Erythroblast (primary cell): ENCODE measurements at regions not wholly inside any gene's neighbourhood (a gene's known extent, or its start where the extent isn't known, plus 50 kb on each side); places are given as distances from the start of the nearest gene placed in this dataset.

Experiments
- GATA1 ChIP-seq: IDR thresholded peaks from 2 replicates; pipeline ENCODE4 v1.6.1; 2011; ENCODE audit warnings: low read depth, mild to moderate bottlenecking, control low read depth, low read length, moderate library complexity
- POLR2A ChIP-seq: IDR thresholded peaks from 2 replicates; pipeline ENCODE4 v1.6.1; 2011; ENCODE audit warnings: mild to moderate bottlenecking, low read length

GRCh38 chr3:94968519-94968918 is 905.7 kb downstream of the NSUN3 start:
- TF ChIP-seq POLR2A (no peak), GATA1 (no peak)
